ENCODE measurements at regions not wholly inside any gene's neighbourhood (a gene's known extent, or its start where the extent isn't known, plus 50 kb on each side); places are given as distances from the start of the nearest gene placed in this dataset.

DNA sequence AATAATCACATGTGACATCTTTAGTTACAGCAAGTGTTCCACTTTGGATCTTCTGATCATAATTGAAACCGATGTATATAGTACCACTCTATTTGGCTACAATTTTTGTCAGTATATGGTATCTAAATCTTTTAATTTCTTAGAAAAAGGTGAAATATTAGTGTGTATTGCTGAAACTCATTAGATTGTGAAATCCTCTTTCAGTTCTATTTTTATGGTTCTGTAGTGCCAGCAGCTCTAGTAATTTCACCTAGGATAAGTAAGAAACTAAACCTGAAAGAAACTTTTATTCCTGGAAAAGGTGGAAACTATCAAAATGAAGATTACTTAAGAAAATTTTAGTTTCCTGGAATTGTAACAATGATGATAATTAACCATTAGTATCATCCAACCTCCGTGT, 370.9 kb downstream of the NNT start:
- ATAC-seq: no peak
- TF ChIP-seq CSDC2 (CRISPR knock-in tag; IDR thresholded peaks at IDR 0.05): no peak
- no peak for TF ChIP-seq GLIS3 (CRISPR knock-in tag; IDR thresholded peaks at IDR 0.05)
- no peak for TF ChIP-seq ZNF565 (CRISPR knock-in tag; conservative IDR thresholded peaks at IDR 0.05; ENCODE audit: low read depth)
- TF ChIP-seq TOX (CRISPR knock-in tag; IDR thresholded peaks at IDR 0.05; ENCODE audit: borderline replicate concordance): no peak
- TF ChIP-seq ZNF70 (CRISPR knock-in tag; IDR thresholded peaks at IDR 0.05): no peak
- TF ChIP-seq TCF4 (CRISPR knock-in tag; IDR thresholded peaks at IDR 0.05; ENCODE audit: borderline replicate concordance): no peak
- no peak for TF ChIP-seq PPARA (CRISPR knock-in tag; IDR thresholded peaks at IDR 0.05; ENCODE audit: borderline replicate concordance)
- TF ChIP-seq ZFP30 (CRISPR knock-in tag; IDR thresholded peaks at IDR 0.05): no peak
- no peak for TF ChIP-seq ZC3H10 (CRISPR knock-in tag; IDR thresholded peaks at IDR 0.05)
- TF ChIP-seq, protein P1, sequence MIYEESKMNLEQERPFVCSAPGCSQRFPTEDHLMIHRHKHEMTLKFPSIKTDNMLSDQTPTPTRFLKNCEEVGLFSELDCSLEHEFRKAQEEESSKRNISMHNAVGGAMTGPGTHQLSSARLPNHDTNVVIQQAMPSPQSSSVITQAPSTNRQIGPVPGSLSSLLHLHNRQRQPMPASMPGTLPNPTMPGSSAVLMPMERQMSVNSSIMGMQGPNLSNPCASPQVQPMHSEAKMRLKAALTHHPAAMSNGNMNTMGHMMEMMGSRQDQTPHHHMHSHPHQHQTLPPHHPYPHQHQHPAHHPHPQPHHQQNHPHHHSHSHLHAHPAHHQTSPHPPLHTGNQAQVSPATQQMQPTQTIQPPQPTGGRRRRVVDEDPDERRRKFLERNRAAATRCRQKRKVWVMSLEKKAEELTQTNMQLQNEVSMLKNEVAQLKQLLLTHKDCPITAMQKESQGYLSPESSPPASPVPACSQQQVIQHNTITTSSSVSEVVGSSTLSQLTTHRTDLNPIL (CRISPR knock-in tag; IDR thresholded peaks at IDR 0.05; ENCODE audit: low read depth): no peak
- no peak for TF ChIP-seq ZNF8 (CRISPR knock-in tag; IDR thresholded peaks at IDR 0.05)

DNA sequence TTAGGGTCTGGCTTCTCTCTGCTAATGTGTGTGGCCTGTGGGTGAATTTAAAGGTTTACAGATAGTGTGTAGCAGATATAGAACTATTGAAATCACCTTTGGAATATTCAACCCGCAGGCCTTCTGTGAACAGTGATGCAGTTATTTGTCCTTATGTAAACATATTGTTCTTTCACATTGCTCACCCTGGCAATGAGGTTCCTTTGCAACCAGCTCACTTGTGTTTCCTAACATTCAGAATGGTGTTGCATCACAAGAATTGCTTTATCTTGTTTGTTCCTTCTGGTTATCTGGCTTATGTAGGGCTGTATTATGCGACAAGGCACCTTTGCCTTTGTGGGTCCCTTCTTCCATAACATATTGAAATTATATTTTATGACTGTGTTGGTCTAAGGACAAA, 370.3 kb downstream of the NNT start:
- no peak for TF ChIP-seq TCF4 (CRISPR knock-in tag; IDR thresholded peaks at IDR 0.05; ENCODE audit: borderline replicate concordance)
- no peak for TF ChIP-seq ZC3H10 (CRISPR knock-in tag; IDR thresholded peaks at IDR 0.05)
- TF ChIP-seq, protein P2, sequence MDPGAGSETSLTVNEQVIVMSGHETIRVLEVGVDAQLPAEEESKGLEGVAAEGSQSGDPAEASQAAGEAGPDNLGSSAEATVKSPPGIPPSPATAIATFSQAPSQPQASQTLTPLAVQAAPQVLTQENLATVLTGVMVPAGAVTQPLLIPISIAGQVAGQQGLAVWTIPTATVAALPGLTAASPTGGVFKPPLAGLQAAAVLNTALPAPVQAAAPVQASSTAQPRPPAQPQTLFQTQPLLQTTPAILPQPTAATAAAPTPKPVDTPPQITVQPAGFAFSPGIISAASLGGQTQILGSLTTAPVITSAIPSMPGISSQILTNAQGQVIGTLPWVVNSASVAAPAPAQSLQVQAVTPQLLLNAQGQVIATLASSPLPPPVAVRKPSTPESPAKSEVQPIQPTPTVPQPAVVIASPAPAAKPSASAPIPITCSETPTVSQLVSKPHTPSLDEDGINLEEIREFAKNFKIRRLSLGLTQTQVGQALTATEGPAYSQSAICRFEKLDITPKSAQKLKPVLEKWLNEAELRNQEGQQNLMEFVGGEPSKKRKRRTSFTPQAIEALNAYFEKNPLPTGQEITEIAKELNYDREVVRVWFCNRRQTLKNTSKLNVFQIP (CRISPR knock-in tag; IDR thresholded peaks at IDR 0.05; ENCODE audit: borderline replicate concordance, low read depth): no peak
- no peak for TF ChIP-seq ZNF8 (CRISPR knock-in tag; IDR thresholded peaks at IDR 0.05)
- TF ChIP-seq TOX (CRISPR knock-in tag; IDR thresholded peaks at IDR 0.05; ENCODE audit: borderline replicate concordance): no peak
- TF ChIP-seq, protein P3, sequence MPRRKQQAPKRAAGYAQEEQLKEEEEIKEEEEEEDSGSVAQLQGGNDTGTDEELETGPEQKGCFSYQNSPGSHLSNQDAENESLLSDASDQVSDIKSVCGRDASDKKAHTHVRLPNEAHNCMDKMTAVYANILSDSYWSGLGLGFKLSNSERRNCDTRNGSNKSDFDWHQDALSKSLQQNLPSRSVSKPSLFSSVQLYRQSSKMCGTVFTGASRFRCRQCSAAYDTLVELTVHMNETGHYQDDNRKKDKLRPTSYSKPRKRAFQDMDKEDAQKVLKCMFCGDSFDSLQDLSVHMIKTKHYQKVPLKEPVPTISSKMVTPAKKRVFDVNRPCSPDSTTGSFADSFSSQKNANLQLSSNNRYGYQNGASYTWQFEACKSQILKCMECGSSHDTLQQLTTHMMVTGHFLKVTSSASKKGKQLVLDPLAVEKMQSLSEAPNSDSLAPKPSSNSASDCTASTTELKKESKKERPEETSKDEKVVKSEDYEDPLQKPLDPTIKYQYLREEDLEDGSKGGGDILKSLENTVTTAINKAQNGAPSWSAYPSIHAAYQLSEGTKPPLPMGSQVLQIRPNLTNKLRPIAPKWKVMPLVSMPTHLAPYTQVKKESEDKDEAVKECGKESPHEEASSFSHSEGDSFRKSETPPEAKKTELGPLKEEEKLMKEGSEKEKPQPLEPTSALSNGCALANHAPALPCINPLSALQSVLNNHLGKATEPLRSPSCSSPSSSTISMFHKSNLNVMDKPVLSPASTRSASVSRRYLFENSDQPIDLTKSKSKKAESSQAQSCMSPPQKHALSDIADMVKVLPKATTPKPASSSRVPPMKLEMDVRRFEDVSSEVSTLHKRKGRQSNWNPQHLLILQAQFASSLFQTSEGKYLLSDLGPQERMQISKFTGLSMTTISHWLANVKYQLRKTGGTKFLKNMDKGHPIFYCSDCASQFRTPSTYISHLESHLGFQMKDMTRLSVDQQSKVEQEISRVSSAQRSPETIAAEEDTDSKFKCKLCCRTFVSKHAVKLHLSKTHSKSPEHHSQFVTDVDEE (CRISPR knock-in tag; IDR thresholded peaks at IDR 0.05): no peak
- TF ChIP-seq, protein P1 (CRISPR knock-in tag; IDR thresholded peaks at IDR 0.05; ENCODE audit: low read depth): no peak
- no peak for TF ChIP-seq OSR1 (CRISPR knock-in tag; IDR thresholded peaks at IDR 0.05)
- no peak for TF ChIP-seq ZFP30 (CRISPR knock-in tag; IDR thresholded peaks at IDR 0.05)
- ATAC-seq: no peak

DNA sequence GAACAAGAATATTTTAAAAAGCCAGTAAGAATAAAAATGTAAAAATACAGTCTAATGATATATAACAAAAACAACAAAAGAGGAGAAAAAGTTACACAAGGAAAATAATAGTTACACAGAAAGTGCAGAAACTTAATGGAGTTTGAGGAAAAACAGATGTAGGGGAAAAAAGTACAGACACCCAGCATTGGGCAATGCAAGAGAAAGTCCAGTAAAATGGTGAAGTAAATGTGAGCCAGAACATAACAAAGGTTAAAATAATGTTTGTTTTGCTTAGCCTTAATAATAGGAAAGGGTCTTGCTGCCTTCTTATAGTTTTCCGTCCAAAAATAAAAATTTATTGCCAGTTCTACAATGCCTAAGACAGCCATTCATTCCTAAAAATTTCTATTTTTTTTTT, 364.2 kb downstream of the NNT start:
- TF ChIP-seq ZC3H10 (CRISPR knock-in tag; IDR thresholded peaks at IDR 0.05) (no peak), BACH2 (CRISPR knock-in tag; IDR thresholded peaks at IDR 0.05; ENCODE audit: borderline replicate concordance) (no peak), ISL1 (CRISPR knock-in tag; IDR thresholded peaks at IDR 0.05) (no peak), ZNF565 (CRISPR knock-in tag; conservative IDR thresholded peaks at IDR 0.05; ENCODE audit: low read depth) (no peak), GLIS3 (CRISPR knock-in tag; IDR thresholded peaks at IDR 0.05) (no peak), PPARA (CRISPR knock-in tag; IDR thresholded peaks at IDR 0.05; ENCODE audit: borderline replicate concordance) (no peak), RARB (CRISPR knock-in tag; IDR thresholded peaks at IDR 0.05) (no peak), ARNTL (CRISPR knock-in tag; IDR thresholded peaks at IDR 0.05; ENCODE audit: borderline replicate concordance, low read depth) (no peak), TCF4 (CRISPR knock-in tag; IDR thresholded peaks at IDR 0.05; ENCODE audit: borderline replicate concordance) (no peak), ZFP30 (CRISPR knock-in tag; IDR thresholded peaks at IDR 0.05) (no peak), ZFP3 (CRISPR knock-in tag; IDR thresholded peaks at IDR 0.05) (no peak), ZNF70 (CRISPR knock-in tag; IDR thresholded peaks at IDR 0.05) (no peak)
- TF ChIP-seq, protein P3 (CRISPR knock-in tag; IDR thresholded peaks at IDR 0.05): no peak
- no peak for ATAC-seq
